ENCODE measurements at regions not wholly inside any gene's neighbourhood (a gene's known extent, or its start where the extent isn't known, plus 50 kb on each side); places are given as distances from the start of the nearest gene placed in this dataset.

DNA sequence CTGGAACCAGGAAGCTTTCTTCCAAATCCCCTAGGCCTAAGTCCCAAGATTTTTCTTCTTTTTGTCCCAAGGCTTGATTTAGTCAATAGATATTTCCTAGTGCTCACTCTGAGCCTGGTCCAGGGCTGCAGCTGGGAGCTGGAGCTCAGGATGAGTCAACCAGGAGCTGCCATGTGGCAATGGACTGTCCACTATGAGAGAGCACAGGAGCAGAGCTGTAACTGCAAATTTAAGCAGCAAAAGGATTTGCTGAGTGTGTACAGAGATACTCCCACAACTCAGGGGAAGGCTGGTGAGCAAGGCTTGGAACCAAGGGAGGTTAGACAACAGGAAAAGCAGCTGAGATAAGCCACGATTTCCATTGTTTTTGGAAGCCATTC, 92.1 kb upstream of the CXCL12 start:
- DNase-seq (ENCODE audit: low read depth): no peak

DNA sequence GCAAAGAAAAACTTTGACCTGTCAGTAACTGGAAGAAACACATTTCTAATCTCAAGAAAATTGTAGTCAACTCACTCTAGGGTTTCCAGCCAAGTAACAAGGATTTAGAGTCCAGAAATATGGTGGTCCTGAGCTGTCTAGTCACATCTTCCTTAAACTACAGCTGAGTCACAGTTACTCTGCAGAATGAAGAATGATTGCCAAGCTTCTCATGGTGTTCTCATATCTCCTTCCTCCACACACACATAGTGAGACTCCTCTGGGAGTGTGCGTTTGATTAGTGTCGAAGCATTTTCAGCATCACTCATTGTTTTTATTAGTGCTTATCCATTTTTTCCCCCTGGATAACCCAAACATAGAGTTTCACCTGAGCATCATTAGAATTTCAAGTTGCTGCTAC, 93.1 kb upstream of the CXCL12 start:
- DNase-seq (ENCODE audit: low read depth): no peak

DNA sequence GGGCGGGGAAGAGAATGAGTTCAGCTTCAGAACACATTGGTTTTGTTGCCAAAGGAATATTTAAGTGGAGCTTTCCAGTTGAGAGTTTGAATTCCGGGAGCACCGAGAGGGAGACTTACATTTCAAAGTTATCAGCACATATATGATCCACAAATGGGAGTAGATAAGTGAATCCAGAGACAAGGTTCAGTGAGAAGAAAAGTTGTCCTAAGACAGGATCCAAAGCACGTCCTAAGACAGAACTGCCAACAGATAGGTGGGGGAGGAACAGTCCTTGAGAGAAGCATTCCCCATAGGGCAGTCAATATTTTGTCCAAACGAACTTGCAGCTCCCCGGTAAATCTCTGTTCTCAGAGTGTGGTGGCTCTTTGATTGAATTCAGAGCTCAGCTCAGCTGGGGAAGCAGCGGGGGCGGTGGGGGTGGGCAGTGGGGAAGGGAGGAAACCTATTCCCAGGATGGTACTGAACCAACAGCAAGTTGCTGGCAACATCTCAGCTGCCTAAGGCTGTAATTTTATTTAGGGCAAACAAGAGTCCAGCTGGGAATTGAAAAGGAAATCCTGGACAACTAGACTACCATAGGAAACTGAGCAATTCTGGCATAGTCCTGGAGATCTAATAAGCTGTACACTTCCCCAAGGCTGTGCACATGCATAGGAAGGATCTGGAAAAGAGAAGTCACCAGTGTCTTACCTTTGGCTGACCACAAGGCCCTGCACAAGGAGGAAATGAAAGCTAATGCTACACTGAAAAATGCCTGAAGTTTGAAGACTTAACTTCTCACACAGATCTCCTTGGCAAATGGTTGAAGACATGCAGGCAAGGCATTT, 94.2 kb upstream of the CXCL12 start:
- DNase-seq (ENCODE audit: low read depth): no peak

DNA sequence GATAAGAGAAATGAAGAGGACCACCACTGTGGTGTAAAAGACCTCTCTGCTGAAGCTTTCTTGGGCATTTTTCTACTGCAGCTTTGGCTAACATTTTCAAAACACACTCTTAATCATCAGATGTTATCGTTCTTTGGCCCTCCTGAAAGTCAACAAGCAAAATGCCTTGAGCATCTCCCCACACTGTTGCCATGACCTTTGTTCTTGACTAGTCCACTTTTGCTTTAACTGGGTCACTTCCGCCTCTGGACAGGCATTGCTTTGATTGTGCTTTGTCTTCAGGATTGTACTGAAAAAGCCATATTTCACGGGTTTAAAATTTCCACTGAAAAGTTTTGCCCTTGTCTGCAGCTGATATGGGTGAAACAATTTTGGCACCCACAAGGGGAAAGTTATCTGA, 107.8 kb upstream of the CXCL12 start:
- DNase-seq (ENCODE audit: low read depth): no peak

- no peak for DNase-seq (ENCODE audit: low read depth)
These were observed 113.3 kb upstream of the CXCL12 start for GRCh38 chr10:44498222-44498621.

DNA sequence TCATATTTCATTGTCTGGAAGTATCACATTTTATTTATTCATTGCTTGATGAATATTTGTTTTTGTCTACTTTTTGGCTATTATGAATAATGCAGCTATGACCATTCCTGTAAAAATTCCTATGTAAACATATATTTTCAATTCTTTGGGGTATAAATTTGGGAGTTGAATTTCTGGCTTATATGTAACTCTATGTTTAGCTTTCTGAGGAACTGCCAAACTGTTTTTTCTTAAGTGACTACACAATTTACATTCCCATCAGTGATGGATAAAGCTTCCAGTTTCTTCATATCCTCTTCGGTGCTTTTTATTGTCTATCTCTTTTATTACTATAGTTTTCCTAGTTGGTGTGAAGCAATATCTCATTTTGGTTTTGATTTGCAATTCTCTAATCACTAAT, 115.6 kb upstream of the CXCL12 start:
- DNase-seq (ENCODE audit: low read depth): no peak

- no peak for DNase-seq (ENCODE audit: low read depth)
These were observed 121.5 kb upstream of the CXCL12 start for GRCh38 chr10:44506386-44506785.

- no peak for DNase-seq (ENCODE audit: low read depth)
These were observed 125.7 kb upstream of the CXCL12 start for GRCh38 chr10:44510379-44511115.

DNA sequence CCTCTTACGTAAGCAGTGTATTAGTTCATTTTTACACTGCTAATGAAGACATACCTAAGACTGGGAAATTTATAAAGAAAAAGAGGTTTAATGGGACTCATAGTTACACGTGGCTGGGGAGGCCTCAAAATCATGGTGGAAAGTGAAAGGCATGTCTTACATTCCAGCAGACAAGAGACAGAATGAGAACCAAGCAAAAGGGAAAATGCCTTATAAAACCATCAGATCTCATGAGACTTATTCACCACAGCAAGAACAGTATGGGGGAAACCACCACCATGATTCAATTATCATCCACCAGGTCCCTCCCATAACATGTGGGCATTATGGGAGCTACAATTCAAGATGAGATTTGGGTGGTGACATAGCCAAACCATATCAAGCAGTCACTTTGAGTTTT, 126.3 kb upstream of the CXCL12 start:
- DNase-seq (ENCODE audit: low read depth): no peak

DNA sequence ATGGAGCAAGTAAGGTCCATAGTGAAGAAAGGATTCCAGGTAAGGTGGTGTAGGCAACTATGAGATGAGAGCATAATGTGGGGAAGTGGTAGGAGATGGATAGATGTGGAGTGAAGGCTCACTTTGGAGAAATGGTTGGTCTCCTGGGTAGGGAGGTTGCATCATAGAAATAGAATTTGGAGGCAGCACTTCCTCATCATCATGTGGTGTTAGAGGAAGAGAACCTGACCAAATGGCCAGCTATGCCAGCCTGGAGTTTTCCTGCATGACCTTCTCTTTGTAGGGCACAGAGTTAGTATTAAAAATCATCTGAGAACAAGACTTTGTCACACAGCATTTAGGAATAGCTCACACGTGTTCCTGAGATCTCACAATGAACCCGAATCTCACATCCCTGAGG, 126.7 kb upstream of the CXCL12 start:
- no peak for DNase-seq (ENCODE audit: low read depth)

DNA sequence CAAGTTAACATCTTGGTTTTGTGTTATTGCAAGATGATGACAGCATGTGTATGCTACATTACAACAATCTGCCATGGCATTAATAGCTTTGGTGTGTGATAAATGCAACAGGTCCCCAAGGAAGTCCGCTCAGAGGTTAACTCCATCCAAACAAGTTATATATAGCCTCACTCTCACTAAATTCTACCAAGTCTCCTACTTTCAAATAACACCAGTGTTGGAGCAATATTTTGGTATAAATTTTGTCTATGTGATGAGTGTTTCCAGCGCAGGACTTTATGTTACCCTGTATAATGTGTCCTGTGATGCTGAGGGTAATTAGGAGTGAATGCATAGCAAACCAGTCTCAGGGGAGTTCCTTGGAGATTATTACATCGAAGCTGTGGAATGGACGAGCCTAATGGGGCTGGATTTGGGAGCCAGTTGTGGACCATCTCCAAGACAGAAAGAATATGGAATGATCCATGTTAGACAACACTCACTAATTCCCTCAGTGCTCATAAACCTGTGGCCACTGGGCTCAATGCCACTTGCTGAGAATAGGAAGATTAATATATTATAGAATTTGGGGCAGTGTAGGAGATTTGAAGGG, 127.6 kb upstream of the CXCL12 start:
- DNase-seq (ENCODE audit: low read depth): no peak

DNA sequence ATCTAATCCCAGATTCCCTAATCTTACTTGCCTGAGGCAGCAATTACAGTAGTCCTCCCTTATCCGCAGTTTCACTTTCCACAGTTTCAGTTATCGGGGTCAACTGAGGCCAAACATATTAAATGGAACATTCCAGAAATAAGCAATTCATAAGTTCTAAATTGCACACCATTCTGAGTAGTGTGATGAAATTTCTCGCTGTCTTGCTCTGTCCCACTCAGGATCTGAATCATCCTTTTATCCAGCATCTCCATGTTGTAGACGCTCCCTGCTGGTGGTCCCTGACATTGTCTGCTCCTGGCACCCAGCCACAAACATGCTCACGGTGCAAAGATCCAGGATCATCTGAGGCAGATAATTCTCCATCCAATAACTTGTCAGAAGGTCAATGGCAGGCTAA, 128.7 kb upstream of the CXCL12 start:
- DNase-seq (ENCODE audit: low read depth): no peak

DNA sequence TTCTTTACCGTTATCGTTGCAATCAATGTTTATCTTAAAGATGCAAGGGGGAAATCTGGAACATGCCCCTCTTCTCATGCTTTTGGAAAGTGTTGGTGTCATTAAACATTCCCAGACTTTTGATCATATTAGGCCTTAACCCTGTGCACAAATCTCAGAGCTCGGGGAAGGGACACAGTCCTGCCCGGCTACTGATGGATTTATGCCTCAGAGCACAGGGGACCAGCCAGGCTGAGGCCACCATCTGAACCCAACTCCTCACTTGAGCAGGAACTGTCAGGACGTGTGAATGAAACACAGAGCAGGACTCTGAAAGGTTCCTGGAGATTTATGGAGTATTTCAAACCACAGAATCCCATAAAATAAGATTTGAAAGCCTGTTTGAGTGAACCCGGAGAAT, 132.0 kb upstream of the CXCL12 start:
- no peak for DNase-seq (ENCODE audit: low read depth)

DNA sequence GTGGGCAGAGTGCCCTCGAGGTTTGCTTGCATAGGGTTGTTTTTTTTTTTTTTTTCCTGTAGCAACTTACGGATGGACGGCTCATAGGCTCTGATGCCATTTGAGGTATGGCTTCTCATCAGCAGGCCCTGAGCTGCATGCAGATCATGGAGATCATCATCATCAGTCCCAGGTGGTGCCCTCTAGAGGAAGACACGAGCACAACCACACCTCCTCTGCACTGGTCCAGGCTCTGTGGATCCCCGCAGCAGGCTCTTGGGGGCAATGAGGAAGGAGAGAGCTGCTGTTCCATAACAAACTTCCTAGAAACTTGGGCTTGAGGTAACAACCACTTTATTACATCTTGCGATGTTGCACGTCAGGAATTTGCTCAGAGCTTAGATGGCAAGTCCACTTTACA, 132.7 kb upstream of the CXCL12 start:
- no peak for DNase-seq (ENCODE audit: low read depth)

GRCh38 chr10:44519361-44519760, 134.5 kb upstream of the CXCL12 start:
- DNase-seq (ENCODE audit: low read depth): no peak

- DNase-seq (ENCODE audit: low read depth): no peak
These were observed 135.8 kb upstream of the CXCL12 start for GRCh38 chr10:44520651-44521050.

GRCh38 chr10:44539178-44539577, 154.3 kb upstream of the CXCL12 start:
- DNase-seq (ENCODE audit: low read depth): no peak

DNA sequence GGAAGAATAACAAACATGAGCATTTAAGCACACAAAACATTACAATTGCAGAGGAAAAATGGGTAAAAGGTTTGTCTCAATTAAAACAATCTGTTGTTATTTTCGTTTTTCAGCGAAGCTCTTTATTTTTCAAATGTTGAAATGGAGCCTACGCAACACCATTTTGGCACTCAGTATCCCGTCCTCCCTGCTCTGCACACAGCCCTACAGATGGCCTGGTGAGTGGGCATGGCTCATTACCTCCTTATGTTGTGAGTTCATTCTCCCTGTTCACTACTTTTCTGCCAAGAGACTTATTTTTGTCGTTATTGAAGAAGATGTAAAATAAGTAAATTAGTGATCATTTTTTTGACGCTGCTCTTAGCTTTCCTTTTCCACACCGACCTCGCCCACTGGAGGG, 167.8 kb upstream of the CXCL12 start:
- DNase-seq (ENCODE audit: low read depth): no peak

DNA sequence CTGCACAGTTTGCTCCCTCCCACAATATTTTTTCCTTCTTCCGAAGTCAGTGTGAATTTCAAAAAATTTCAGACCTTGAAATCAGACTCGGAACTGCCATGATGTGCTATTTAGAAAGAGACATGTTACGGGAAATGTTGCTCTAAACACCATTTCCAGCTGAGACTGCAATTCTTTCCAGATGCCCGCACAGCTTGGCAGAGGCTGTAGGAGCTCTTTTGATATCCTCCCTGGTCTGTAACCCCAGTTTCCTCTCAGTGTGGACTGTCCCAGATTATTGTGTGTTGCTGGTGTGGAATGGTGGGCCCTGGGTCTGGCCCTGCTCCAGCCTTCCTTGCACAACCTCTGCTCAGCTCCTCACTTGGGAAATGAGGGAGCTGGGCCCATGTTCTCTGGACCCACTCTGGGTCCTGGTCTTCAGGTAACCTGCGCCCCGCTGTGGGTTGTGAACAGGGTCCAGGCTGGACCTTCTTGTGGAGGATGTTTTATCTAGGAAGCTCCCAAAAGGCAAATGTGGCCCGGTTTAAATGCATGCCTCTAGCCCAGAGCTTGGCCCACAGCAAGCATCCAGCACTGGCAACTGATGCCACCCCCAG, 172.8 kb upstream of the CXCL12 start:
- DNase-seq (ENCODE audit: low read depth): no peak

GRCh38 chr10:44558521-44558920, 173.6 kb upstream of the CXCL12 start:
- no peak for DNase-seq (ENCODE audit: low read depth)

DNA sequence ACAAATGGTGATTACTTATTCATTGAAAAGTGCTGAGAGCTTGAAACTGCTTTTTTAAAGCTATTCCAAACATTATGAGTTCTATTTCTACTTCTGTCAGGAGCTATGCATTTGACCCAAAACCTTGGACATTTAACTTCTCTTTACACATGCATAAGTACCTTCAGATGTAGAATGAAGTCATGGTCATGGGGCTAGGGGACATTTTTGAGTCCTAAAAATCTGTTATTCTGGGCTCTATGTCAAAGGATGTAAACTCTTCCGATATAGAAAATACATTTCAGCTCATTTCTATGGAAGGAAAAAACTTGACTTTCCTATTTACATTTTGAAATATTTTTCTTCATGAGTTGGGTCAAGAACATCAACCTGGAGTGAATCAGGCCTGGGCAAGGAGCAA, 179.5 kb upstream of the CXCL12 start:
- no peak for DNase-seq (ENCODE audit: low read depth)

DNA sequence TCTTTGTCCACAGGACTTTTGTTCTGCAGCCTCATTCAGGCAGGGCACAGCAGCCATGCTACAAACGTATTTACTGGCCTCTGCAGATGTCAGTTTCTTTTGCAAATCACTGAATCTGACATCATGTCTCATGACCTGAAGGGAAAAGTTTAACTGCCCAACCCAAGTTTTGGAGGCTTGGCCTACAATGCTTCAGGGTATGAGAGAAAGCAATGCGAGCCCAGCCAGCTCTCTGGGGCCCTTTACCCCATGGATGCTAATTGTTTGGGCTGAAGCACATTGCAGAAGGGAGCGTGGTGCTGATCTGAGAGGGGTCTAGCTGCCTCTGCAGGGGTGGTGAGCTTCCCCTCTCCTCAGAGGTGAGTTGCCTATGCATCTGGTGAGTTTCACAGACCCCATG, 179.9 kb upstream of the CXCL12 start:
- no peak for DNase-seq (ENCODE audit: low read depth)

GRCh38 chr10:44566786-44567185, 181.9 kb upstream of the CXCL12 start:
- no peak for DNase-seq (ENCODE audit: low read depth)

All from activated gamma-delta T cell treated with anti-CD3 and anti-CD28 coated beads, Interleukin-2, amount 50 U/mL, for 16 hours (primary cell).